ENCODE measurements at regions not wholly inside any gene's neighbourhood (a gene's known extent, or its start where the extent isn't known, plus 50 kb on each side); places are given as distances from the start of the nearest gene placed in this dataset.

GRCh38 chr5:107799306-107799705, 128.6 kb upstream of the EFNA5 start:
- TF ChIP-seq CTCF (IDR thresholded peaks at IDR 0.05 in 2 of 3, conservative IDR thresholded peaks at IDR 0.05 in 1 of 3; ENCODE audit: control insufficient read depth in 2 of 3, extremely low read depth in 1 of 3, insufficient read depth in 1 of 3, low read depth in 3 of 3, low read length in 3 of 3) (no peak), EZH2 (IDR thresholded peaks at IDR 0.05; ENCODE audit: borderline replicate concordance, control insufficient read depth, low read depth, low read length) (no peak), ZZZ3 (IDR thresholded peaks at IDR 0.05; ENCODE audit: control insufficient read depth, insufficient read length, low read depth) (no peak), JUND (IDR thresholded peaks at IDR 0.05; ENCODE audit: low read depth, low read length) (no peak), ZNF592 (IDR thresholded peaks at IDR 0.05) (no peak), REST (IDR thresholded peaks at IDR 0.05; ENCODE audit: low read depth, low read length) (no peak), SMC3 (IDR thresholded peaks at IDR 0.05; ENCODE audit: borderline replicate concordance, low read length) (no peak), USF2 (IDR thresholded peaks at IDR 0.05; ENCODE audit: borderline replicate concordance, low read depth, low read length) (no peak), CHD1 (IDR thresholded peaks at IDR 0.05; ENCODE audit: low read depth, low read length) (no peak), POLR2AphosphoS5 (IDR thresholded peaks at IDR 0.05; ENCODE audit: low read length) (no peak)
- TF ChIP-seq, protein P1, sequence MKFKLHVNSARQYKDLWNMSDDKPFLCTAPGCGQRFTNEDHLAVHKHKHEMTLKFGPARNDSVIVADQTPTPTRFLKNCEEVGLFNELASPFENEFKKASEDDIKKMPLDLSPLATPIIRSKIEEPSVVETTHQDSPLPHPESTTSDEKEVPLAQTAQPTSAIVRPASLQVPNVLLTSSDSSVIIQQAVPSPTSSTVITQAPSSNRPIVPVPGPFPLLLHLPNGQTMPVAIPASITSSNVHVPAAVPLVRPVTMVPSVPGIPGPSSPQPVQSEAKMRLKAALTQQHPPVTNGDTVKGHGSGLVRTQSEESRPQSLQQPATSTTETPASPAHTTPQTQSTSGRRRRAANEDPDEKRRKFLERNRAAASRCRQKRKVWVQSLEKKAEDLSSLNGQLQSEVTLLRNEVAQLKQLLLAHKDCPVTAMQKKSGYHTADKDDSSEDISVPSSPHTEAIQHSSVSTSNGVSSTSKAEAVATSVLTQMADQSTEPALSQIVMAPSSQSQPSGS (IDR thresholded peaks at IDR 0.05; ENCODE audit: low read length) = no peak
- TF ChIP-seq, protein P2, sequence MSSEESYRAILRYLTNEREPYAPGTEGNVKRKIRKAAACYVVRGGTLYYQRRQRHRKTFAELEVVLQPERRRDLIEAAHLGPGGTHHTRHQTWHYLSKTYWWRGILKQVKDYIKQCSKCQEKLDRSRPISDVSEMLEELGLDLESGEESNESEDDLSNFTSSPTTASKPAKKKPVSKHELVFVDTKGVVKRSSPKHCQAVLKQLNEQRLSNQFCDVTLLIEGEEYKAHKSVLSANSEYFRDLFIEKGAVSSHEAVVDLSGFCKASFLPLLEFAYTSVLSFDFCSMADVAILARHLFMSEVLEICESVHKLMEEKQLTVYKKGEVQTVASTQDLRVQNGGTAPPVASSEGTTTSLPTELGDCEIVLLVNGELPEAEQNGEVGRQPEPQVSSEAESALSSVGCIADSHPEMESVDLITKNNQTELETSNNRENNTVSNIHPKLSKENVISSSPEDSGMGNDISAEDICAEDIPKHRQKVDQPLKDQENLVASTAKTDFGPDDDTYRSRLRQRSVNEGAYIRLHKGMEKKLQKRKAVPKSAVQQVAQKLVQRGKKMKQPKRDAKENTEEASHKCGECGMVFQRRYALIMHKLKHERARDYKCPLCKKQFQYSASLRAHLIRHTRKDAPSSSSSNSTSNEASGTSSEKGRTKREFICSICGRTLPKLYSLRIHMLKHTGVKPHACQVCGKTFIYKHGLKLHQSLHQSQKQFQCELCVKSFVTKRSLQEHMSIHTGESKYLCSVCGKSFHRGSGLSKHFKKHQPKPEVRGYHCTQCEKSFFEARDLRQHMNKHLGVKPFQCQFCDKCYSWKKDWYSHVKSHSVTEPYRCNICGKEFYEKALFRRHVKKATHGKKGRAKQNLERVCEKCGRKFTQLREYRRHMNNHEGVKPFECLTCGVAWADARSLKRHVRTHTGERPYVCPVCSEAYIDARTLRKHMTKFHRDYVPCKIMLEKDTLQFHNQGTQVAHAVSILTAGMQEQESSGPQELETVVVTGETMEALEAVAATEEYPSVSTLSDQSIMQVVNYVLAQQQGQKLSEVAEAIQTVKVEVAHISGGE (CRISPR knock-in tag; IDR thresholded peaks at IDR 0.05) = no peak

Measured in GM12878 (cell line).